CD4-positive, CD25-positive, alpha-beta regulatory T cell (primary cell): ENCODE measurements at regions not wholly inside any gene's neighbourhood (a gene's known extent, or its start where the extent isn't known, plus 50 kb on each side); places are given as distances from the start of the nearest gene placed in this dataset.
A peak's percentile ranks its signal among the peaks of the same experiment; 100 is the strongest.

Experiments used
- ATAC-seq, 2 donors: fragments of 150-1000 bp; cut with Tn5 transposase; one replicate each; pipeline ENCODE4 v1.10.0; 2021; ENCODE audit warnings: low read depth in 2 of 2, moderate number of reproducible peaks in 2 of 2, moderate library complexity in 1 of 2
- DNase-seq, 3 donors: peaks; one replicate each; pipeline versions ENCODE4 v3.0.0 to v3.0.0-alpha.2; 2012 to 2022; ENCODE audit warnings: mixed read lengths in 1 of 3
- H3K27ac ChIP-seq: one replicate; pipeline ENCODE4 v1.7.0; 2013; ENCODE audit warnings: mild to moderate bottlenecking, low read length; ENCODE audit not compliant: insufficient read depth, poor library complexity, severe bottlenecking
- H3K27me3 ChIP-seq: one replicate; pipeline ENCODE4 v1.7.0; 2013; ENCODE audit warnings: low read length; ENCODE audit not compliant: control insufficient read depth, insufficient read depth
- H3K36me3 ChIP-seq: one replicate; pipeline ENCODE4 v1.7.0; 2013; ENCODE audit warnings: mild to moderate bottlenecking, low read length, moderate library complexity; ENCODE audit not compliant: control insufficient read depth, insufficient read depth
- H3K4me1 ChIP-seq: 2 replicates; pipeline ENCODE4 v1.7.0; 2013; ENCODE audit warnings: mild to moderate bottlenecking, low read length; ENCODE audit not compliant: insufficient read depth, control insufficient read depth, poor library complexity, severe bottlenecking
- H3K4me3 ChIP-seq: one replicate; pipeline ENCODE4 v1.7.0; 2013; ENCODE audit warnings: low read depth, mild to moderate bottlenecking, low read length, moderate library complexity
- H3K9me3 ChIP-seq, 2 experiments: 1 replicate in 1 of 2; 2 replicates in 1 of 2; pipeline ENCODE4 v1.7.0; 2013; ENCODE audit warnings: low read length in 2 of 2, mild to moderate bottlenecking in 1 of 2, moderate library complexity in 1 of 2; ENCODE audit not compliant: control insufficient read depth in 2 of 2
- H3K27ac Mint-ChIP-seq, 3 donors: one replicate each; pipeline ENCODE4 v1.8.0; 2020 to 2022; ENCODE audit warnings: mild to moderate bottlenecking in 3 of 3, mixed read lengths in 3 of 3, moderate library complexity in 2 of 3
- H3K27me3 Mint-ChIP-seq: one replicate; pipeline ENCODE4 v1.8.0; 2022; ENCODE audit warnings: mild to moderate bottlenecking, mixed read lengths
- H3K36me3 Mint-ChIP-seq: one replicate; pipeline ENCODE4 v1.8.0; 2020; ENCODE audit warnings: mixed read lengths
- H3K4me1 Mint-ChIP-seq, 4 donors: one replicate each; pipeline ENCODE4 v1.8.0; 2020 to 2022; ENCODE audit warnings: mixed read lengths in 4 of 4, mild to moderate bottlenecking in 1 of 4
- H3K4me3 Mint-ChIP-seq, 4 donors: one replicate each; pipeline ENCODE4 v1.8.0; 2020 to 2022; ENCODE audit warnings: mild to moderate bottlenecking in 4 of 4, mixed read lengths in 4 of 4, moderate library complexity in 3 of 4
- H3K9me3 Mint-ChIP-seq, 7 donors: one replicate each; pipeline ENCODE4 v1.8.0; 2020 to 2022; ENCODE audit warnings: mixed read lengths in 7 of 7, mild to moderate bottlenecking in 3 of 7, moderate library complexity in 2 of 7

GRCh38 chr7:142389544-142389943 lies 131.7 kb upstream of the PRSS58 start:
- no peak overlapping the region for H3K27ac Mint-ChIP-seq
- ATAC-seq: no peak

GRCh38 chr7:142385491-142386340 lies 127.9 kb upstream of the PRSS58 start:
- Histone ChIP-seq H3K27me3 (no peaks in the 10 kb centered on the region), H3K36me3 (no peaks in the 10 kb centered on the region), H3K4me3 (no peak overlapping the region), H3K27ac (no peak overlapping the region), H3K9me3 (no peaks in the 10 kb centered on the region), H3K4me1 (peaks cover 7% of the 10 kb centered on the region)
- H3K27ac Mint-ChIP-seq: peak overlapping the region in 1 of 3 donors; percentile 52
- peaks cover 0 to 2% (median 0%) of the 10 kb centered on the region in 7 donors for H3K9me3 Mint-ChIP-seq
- H3K4me1 Mint-ChIP-seq: peaks cover 4 to 21% (median 18%) of the 10 kb centered on the region in 4 donors
- peak overlapping the region in 2 of 4 donors; percentile 0 to 22 for H3K4me3 Mint-ChIP-seq
- H3K27me3 Mint-ChIP-seq: peaks cover 2% of the 10 kb centered on the region
- ATAC-seq: peak; percentile 61
- peak in 2 of 3 donors; percentile 25 to 69 for DNase-seq
- H3K36me3 Mint-ChIP-seq: peaks cover 3% of the 10 kb centered on the region

More at GRCh38 chr7:142389544-142389943, 131.7 kb upstream of the PRSS58 start:
- peaks cover 0 to 14% (median 9%) of the 10 kb centered on the region in 4 donors for H3K4me1 Mint-ChIP-seq
- H3K4me1 ChIP-seq: peaks cover 3% of the 10 kb centered on the region
- DNase-seq: no peak
- H3K4me3 ChIP-seq: no peak overlapping the region
- no peaks in the 10 kb centered on the region for H3K36me3 ChIP-seq
- H3K9me3 Mint-ChIP-seq: no peaks in the 10 kb centered on the region
- H3K27me3 ChIP-seq: no peaks in the 10 kb centered on the region
- no peaks in the 10 kb centered on the region for H3K36me3 Mint-ChIP-seq
- no peak overlapping the region for H3K27ac ChIP-seq
- no peaks in the 10 kb centered on the region for H3K9me3 ChIP-seq
- no peak overlapping the region for H3K4me3 Mint-ChIP-seq
- H3K27me3 Mint-ChIP-seq: no peaks in the 10 kb centered on the region

- no peak overlapping the region for H3K4me3 ChIP-seq
- Mint-ChIP-seq H3K4me3 (peak overlapping the region; percentile 5 to 63 (median 26)), H3K27ac (peak overlapping the region; percentile 43 to 86 (median 79)), H3K27me3 (peaks cover 5% of the 10 kb centered on the region), H3K36me3 (peaks cover 6% of the 10 kb centered on the region), H3K9me3 (peaks cover 0 to 2% (median 0%) of the 10 kb centered on the region in 7 donors), H3K4me1 (peaks cover 4 to 24% (median 19%) of the 10 kb centered on the region in 4 donors)
- H3K36me3 ChIP-seq: no peaks in the 10 kb centered on the region
- ATAC-seq (peak; percentile 59 to 68), DNase-seq (peak in 1 of 3 donors; percentile 39)
- H3K27me3 ChIP-seq: no peaks in the 10 kb centered on the region
- no peaks in the 10 kb centered on the region for H3K9me3 ChIP-seq
- peaks cover 7% of the 10 kb centered on the region for H3K4me1 ChIP-seq
- H3K27ac ChIP-seq: peak overlapping the region; percentile 55
Observed at GRCh38 chr7:142384493-142384922, 126.7 kb upstream of the PRSS58 start.

GRCh38 chr7:142383841-142384492 lies 126.1 kb upstream of the PRSS58 start:
- Mint-ChIP-seq H3K9me3 (peaks cover 0 to 2% (median 0%) of the 10 kb centered on the region in 7 donors), H3K27me3 (peaks cover 5% of the 10 kb centered on the region), H3K36me3 (peaks cover 6% of the 10 kb centered on the region), H3K4me3 (peak overlapping the region; percentile 5 to 63 (median 26)), H3K4me1 (peaks cover 4 to 24% (median 19%) of the 10 kb centered on the region in 4 donors), H3K27ac (peak overlapping the region; percentile 43 to 86 (median 79))
- Histone ChIP-seq H3K9me3 (no peaks in the 10 kb centered on the region), H3K4me1 (peaks cover 7% of the 10 kb centered on the region), H3K4me3 (no peak overlapping the region), H3K27ac (peak overlapping the region; percentile 55), H3K27me3 (no peaks in the 10 kb centered on the region), H3K36me3 (no peaks in the 10 kb centered on the region)
- peak in 1 of 3 donors; percentile 39 for DNase-seq
- ATAC-seq: peak; percentile 23 to 46

- Histone ChIP-seq H3K9me3 (no peaks in the 10 kb centered on the region), H3K4me3 (no peak overlapping the region), H3K27me3 (no peaks in the 10 kb centered on the region), H3K4me1 (peaks cover 7% of the 10 kb centered on the region), H3K36me3 (no peaks in the 10 kb centered on the region), H3K27ac (no peak overlapping the region)
- peaks cover 4 to 24% (median 19%) of the 10 kb centered on the region in 4 donors for H3K4me1 Mint-ChIP-seq
- peak overlapping the region in 2 of 3 donors; percentile 2 to 54 for H3K27ac Mint-ChIP-seq
- ATAC-seq: no peak
- DNase-seq: no peak
- H3K9me3 Mint-ChIP-seq: peaks cover 0 to 4% (median 0%) of the 10 kb centered on the region in 7 donors
- H3K36me3 Mint-ChIP-seq: peaks cover 6% of the 10 kb centered on the region
- peak overlapping the region in 1 of 4 donors; percentile 14 for H3K4me3 Mint-ChIP-seq
- H3K27me3 Mint-ChIP-seq: peaks cover 10% of the 10 kb centered on the region
Observed at GRCh38 chr7:142381727-142382390, 124.0 kb upstream of the PRSS58 start.

GRCh38 chr7:142380069-142380468 lies 122.2 kb upstream of the PRSS58 start:
- Mint-ChIP-seq H3K4me3 (no peak overlapping the region), H3K27ac (peak overlapping the region in 1 of 3 donors; percentile 62), H3K9me3 (peaks cover 0 to 6% (median 0%) of the 10 kb centered on the region in 7 donors), H3K4me1 (peaks cover 4 to 20% (median 15%) of the 10 kb centered on the region in 4 donors), H3K27me3 (peaks cover 16% of the 10 kb centered on the region), H3K36me3 (peaks cover 6% of the 10 kb centered on the region)
- Histone ChIP-seq H3K9me3 (no peaks in the 10 kb centered on the region), H3K27ac (no peak overlapping the region), H3K27me3 (peaks cover 3% of the 10 kb centered on the region), H3K4me1 (peaks cover 7% of the 10 kb centered on the region), H3K36me3 (no peaks in the 10 kb centered on the region), H3K4me3 (no peak overlapping the region)
- DNase-seq: no peak
- no peak for ATAC-seq

- ATAC-seq (no peak), DNase-seq (no peak)
- no peak overlapping the region for H3K4me3 ChIP-seq
- H3K36me3 ChIP-seq: no peaks in the 10 kb centered on the region
- Mint-ChIP-seq H3K4me1 (peaks cover 4 to 12% (median 8%) of the 10 kb centered on the region in 4 donors), H3K27me3 (peaks cover 16% of the 10 kb centered on the region), H3K36me3 (peaks cover 6% of the 10 kb centered on the region), H3K27ac (no peak overlapping the region), H3K4me3 (peak overlapping the region in 1 of 4 donors; percentile 13), H3K9me3 (peaks cover 0 to 6% (median 0%) of the 10 kb centered on the region in 7 donors)
- peaks cover 2% of the 10 kb centered on the region for H3K4me1 ChIP-seq
- H3K27ac ChIP-seq: no peak overlapping the region
- H3K9me3 ChIP-seq: no peaks in the 10 kb centered on the region
- H3K27me3 ChIP-seq: peaks cover 3% of the 10 kb centered on the region
Observed at GRCh38 chr7:142379201-142379885, 121.5 kb upstream of the PRSS58 start.
